NOMO-1 treated with DMSO at 0.1 percent for 48 hours (cell line): ENCODE measurements at regions not wholly inside any gene's neighbourhood (a gene's known extent, or its start where the extent isn't known, plus 50 kb on each side); places are given as distances from the start of the nearest gene placed in this dataset.
"Not testable (repeated sequence)": the region's sequence is repeated elsewhere in the genome, so short reads cannot be mapped to it uniquely, and the experiment has no call there.

Experiments
- DNase-seq: peaks from one replicate; lab custom pipeline; 2025; ENCODE audit not compliant: unreplicated experiment; lab: John Stamatoyannopoulos, UW

- no peak for DNase-seq
These were observed 1210.4 kb downstream of the TYW1 start for GRCh38 chr7:68206946-68207485.

- no peak for DNase-seq
These were observed 1211.0 kb downstream of the TYW1 start for GRCh38 chr7:68207676-68208075.

DNA sequence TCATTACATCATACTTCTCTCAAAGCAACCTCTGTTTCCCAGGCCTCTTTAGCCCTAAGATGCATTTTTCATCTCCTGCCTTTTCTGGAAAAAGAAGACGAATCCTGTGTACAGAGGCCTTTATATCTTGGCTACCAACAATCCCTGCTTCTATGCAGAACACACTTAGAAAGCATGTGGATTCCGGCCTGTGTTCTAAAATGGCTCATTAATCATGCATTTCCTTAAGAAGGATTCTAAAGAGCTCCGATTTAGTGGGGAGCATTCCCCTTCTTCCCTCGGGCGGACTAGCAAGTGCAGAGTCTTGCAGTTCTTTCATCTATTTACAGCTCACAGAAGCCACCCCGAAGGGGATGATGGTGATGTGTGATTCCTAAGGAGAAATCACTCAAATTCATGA is 1212.9 kb downstream of the TYW1 start:
- no peak for DNase-seq

- DNase-seq = no peak
These were observed 1217.2 kb downstream of the TYW1 start for GRCh38 chr7:68213838-68214237.

DNA sequence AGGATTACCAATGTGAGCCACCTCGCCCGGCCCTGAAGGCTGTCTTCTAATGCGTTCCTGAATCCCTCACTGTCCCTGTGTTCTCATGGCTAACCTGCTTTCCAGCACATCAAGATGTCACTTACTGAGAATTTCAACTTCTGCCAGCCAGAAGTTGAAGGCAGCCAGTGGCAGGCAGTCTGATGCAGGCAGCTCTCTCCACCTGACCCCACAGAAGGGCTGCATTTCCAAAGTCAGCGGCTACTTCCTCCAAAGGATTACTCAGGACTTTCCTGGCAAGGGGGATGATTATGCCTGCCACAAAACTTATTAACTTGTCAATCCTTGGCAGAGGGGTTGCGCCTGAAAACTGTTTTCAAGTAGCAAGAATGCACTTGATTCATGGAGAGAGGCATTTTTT is 1219.4 kb downstream of the TYW1 start:
- DNase-seq = no peak

GRCh38 chr7:68217426-68217825 is 1220.8 kb downstream of the TYW1 start:
- no peak for DNase-seq

DNA sequence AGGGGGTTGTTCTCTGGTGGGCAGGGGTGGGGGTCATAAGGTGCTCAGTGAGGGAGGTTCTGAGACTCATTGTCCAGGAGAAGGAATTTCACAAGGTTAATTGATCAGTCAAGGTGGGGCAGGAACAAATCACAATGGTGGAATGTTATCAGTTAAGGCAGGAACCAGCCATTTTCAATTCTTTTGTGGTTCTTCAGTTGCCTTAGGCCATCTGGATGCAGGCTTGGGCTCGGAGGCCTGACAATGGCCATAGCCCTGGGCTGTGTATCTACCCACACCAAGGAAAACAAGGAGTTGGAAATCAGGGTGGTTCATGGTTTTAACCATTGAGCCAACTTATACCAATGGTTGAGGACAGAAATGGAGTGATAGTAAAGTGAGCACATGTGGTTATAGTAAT is 1221.8 kb downstream of the TYW1 start:
- no peak for DNase-seq

DNA sequence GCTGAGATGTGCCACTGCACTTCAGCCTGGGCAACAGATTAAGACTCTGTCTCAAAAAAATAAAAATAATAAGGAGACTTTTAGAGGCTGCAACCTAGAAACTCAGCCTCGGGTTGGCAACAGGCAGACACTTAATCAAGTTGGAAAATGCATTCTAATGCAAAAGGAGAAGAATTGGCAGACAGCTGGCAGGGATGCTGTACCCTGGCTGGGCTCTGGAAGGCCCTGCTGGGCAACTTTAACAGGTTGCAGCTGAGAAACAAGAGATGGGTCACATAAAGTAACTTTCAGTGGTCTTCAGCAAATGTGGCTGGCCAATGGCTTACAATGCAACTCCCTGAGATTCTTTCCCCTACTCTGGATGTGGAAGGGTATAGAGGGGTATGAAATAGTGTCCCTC is 1225.7 kb downstream of the TYW1 start:
- no peak for DNase-seq

- no peak for DNase-seq
These were observed 1227.6 kb downstream of the TYW1 start for GRCh38 chr7:68224041-68224741.

DNA sequence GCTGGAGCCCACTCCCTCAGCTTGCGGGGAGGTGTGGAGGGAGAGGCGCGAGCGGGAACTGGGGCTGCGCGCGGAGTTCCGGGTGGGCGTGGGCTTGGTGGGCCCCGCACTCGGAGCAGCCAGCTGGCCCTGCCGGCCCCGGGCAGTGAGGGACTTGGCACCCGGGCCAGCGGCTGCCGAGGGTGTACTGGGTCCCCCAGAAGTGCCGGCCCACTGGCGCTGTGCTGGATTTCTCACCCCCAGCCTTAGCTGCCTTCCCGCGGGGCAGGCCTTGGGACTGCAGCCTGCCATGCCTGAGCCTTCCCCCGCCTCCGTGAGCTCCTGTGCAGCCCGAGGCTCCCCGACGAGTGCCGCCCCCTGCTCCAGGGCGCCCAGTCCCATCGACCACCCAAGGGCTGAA is 1234.4 kb downstream of the TYW1 start:
- DNase-seq = not testable (repeated sequence)

GRCh38 chr7:68235937-68236336 is 1239.3 kb downstream of the TYW1 start:
- DNase-seq = no peak

- DNase-seq = no peak
These were observed 1241.7 kb downstream of the TYW1 start for GRCh38 chr7:68238204-68238805.

DNA sequence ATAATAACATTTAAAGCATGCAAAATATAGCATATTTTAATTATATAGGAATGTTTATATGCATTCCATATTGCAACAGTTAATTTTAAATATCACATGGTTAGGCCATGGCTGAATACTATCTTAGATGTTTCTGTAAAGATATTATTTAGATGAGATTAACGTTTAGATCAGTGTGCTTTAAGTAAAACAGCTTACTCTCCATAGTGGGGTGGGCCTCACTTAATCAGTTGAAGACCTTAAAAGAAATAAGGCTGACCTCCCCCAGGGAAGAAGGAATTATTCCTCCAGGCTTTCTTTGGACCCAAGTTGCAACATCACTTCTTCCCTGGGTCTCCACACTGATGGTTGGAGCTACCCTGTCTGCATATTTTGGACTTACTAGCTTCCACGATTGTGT is 1246.5 kb downstream of the TYW1 start:
- no peak for DNase-seq

- DNase-seq = no peak
These were observed 1247.8 kb downstream of the TYW1 start for GRCh38 chr7:68244389-68244788.

- no peak for DNase-seq
These were observed 1249.1 kb downstream of the TYW1 start for GRCh38 chr7:68245688-68246087.

GRCh38 chr7:68246189-68246633 is 1249.6 kb downstream of the TYW1 start:
- no peak for DNase-seq

DNA sequence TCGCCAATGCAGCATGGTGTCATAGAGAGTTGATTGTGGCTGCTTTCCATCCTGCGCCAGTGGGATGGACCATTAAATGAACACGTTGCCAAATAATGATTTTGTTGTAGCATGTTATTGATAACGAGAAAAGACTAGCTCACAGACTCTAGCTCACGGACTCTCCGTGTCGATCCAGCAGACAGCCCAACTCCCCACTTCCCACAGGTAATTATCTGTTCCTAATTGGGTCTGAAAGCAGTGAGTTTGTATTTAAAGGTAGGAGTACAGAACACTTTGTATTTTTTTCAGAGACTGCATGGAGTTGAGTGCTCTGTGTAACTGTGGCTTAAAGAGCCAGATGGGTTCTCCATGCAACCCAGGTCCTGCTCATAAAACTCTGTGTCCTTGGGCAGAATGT is 1250.5 kb downstream of the TYW1 start:
- no peak for DNase-seq

GRCh38 chr7:68247571-68247970 is 1250.9 kb downstream of the TYW1 start:
- no peak for DNase-seq

DNA sequence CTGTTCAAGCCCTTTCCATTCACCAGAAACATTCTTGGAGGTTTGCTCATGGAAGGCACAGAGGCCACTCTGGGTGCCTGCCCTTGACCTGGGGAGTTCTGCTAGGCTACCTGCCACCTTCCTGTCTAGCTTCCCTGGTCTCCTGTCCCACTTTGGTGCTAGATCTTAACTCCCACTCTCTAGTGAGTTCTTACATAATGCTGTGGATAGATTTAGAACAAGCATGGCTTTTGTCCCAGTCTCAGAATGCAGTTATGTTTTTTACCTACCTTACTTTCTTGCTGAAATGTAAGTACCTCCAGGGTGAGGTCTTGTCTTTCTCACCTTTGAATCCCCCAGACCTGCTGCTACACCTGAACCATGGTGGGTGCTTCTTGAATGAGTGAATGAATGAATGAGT is 1252.3 kb downstream of the TYW1 start:
- DNase-seq = no peak

DNA sequence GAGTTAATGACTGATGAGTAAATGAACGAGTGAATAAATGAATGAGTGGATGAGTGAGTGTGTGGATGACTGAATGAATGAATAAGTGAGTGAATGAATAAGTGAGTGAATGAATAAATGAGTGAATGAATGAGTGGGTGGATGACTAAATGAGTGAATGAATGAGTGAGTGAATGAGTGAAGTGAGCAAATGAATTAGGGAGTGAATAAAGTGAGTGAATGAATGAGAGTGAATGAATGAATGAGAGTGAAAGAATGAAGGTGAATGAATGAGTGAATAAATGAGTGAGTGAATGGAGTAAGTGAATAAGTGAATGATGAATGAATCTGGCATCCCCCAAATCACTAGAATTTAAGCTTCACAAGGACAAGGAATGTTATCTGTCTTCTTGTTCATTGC is 1253.0 kb downstream of the TYW1 start:
- no peak for DNase-seq

GRCh38 chr7:68250143-68250542 is 1253.5 kb downstream of the TYW1 start:
- DNase-seq = no peak

- DNase-seq = not testable (repeated sequence)
These were observed 1258.2 kb downstream of the TYW1 start for GRCh38 chr7:68254815-68255214.

- no peak for DNase-seq
These were observed 1259.7 kb downstream of the TYW1 start for GRCh38 chr7:68256295-68256694.
